AG10803 (cell line): ENCODE measurements at regions not wholly inside any gene's neighbourhood (a gene's known extent, or its start where the extent isn't known, plus 50 kb on each side); places are given as distances from the start of the nearest gene placed in this dataset.

Source experiments
- DNase-seq: peaks from one replicate; pipeline ENCODE4 v3.0.0; 2010; ENCODE audit warnings: low read depth
- H3K4me3 ChIP-seq: 2 replicates; pipeline ENCODE4 v1.5.1; 2011; ENCODE audit warnings: mild to moderate bottlenecking, low read length, control low read depth
- TF ChIP-seq, protein P1 (sequence below): conservative IDR thresholded peaks from 2 replicates; pipeline ENCODE4 v1.5.1; 2011; ENCODE audit warnings: mild to moderate bottlenecking, low read length, control low read depth, inconsistent platforms

GRCh38 chr16:85430523-85431421 is 182.3 kb upstream of the GSE1 start:
- DNase-seq: no peak
- no peak overlapping the region for H3K4me3 ChIP-seq
- TF ChIP-seq, protein P1, sequence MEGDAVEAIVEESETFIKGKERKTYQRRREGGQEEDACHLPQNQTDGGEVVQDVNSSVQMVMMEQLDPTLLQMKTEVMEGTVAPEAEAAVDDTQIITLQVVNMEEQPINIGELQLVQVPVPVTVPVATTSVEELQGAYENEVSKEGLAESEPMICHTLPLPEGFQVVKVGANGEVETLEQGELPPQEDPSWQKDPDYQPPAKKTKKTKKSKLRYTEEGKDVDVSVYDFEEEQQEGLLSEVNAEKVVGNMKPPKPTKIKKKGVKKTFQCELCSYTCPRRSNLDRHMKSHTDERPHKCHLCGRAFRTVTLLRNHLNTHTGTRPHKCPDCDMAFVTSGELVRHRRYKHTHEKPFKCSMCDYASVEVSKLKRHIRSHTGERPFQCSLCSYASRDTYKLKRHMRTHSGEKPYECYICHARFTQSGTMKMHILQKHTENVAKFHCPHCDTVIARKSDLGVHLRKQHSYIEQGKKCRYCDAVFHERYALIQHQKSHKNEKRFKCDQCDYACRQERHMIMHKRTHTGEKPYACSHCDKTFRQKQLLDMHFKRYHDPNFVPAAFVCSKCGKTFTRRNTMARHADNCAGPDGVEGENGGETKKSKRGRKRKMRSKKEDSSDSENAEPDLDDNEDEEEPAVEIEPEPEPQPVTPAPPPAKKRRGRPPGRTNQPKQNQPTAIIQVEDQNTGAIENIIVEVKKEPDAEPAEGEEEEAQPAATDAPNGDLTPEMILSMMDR: no peak

GRCh38 chr16:85431431-85432124 is 181.5 kb upstream of the GSE1 start:
- H3K4me3 ChIP-seq: no peak overlapping the region

DNA sequence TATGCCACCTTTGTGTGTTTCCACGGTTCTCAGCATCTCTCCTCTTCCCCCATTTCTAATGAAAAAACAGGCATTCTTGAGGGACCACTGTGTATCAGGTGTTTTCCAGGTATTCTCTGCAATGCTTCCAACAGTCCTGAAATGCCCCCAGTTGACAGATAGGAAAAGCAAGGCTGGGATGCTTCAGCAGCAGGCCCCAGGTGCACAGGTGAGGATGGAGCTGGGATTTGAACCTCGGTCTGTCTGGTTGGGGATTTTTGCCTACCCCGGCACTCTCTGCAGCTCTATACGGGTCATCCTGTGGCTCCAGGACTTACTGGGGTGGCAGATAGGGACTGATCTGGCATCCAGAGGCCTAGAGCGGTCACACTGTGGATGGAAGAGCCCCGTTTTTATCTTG is 180.5 kb upstream of the GSE1 start:
- TF ChIP-seq, protein P1: no peak
- no peak for DNase-seq
- no peak overlapping the region for H3K4me3 ChIP-seq

More at GRCh38 chr16:85431431-85432124, 181.5 kb upstream of the GSE1 start:
- no peak for DNase-seq
- TF ChIP-seq, protein P1: no peak

DNA sequence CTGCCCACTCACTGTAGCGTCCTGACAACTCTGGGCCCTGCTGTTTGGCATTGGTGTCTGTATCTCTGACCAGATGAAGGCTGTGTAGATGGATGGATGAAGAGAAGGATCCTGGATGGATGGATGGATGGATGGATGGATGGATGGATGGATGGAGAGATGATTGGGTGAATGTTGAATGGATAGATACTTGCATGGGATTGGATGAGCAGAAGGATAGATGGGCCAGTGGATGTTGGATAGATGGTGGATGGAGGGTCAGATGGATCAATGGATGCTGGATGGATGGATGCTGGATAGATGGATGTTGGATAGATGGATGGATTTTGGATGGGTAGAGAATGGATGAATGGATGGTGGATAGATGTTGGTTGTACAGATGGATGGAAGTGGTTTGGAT is 179.6 kb upstream of the GSE1 start:
- TF ChIP-seq, protein P1: no peak
- no peak overlapping the region for H3K4me3 ChIP-seq
- DNase-seq: no peak

DNA sequence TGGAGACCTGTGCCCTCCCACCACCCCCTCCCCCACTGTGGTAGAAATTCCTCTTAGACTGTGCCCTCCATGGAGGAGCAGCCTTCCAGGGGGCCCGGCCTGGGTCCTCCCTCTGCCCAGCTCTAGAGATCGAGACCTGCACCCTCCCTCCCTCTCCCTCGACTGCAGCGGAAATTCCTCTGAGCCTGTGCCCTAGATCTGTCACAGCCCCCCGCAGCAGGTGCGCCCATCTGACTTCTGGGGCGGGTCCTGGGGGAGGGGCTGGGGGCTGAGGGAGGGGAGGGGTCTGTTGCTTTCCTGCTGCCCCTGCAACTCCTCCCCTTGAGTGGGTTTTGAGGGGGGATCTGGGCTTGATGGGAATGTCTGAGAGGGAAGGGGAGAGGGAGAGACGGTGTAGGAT is 177.8 kb upstream of the GSE1 start:
- H3K4me3 ChIP-seq: no peak overlapping the region
- TF ChIP-seq, protein P1: no peak
- DNase-seq: no peak

DNA sequence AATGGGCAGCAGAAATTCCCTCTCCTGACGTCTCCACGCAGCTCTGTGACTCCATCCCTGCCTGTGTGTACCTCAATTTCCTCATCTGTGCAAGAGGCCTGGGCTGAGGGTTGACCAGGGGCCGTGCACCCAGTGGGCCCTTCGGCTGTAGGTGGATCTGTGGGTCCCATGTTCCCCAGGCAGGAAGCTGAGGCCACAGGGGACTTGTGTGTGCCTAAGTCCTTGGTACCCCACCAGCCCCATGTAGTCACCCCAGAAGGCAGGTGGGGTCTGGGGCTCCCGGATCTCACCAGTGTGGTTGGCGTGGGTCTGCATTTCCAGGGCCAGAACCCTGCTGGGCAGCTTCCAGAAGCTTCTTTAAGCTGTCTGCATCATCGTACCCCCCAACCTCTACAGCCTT is 177.4 kb upstream of the GSE1 start:
- TF ChIP-seq, protein P1: no peak
- DNase-seq: no peak
- H3K4me3 ChIP-seq: no peak overlapping the region
